ENCODE measurements at regions not wholly inside any gene's neighbourhood (a gene's known extent, or its start where the extent isn't known, plus 50 kb on each side); places are given as distances from the start of the nearest gene placed in this dataset.

- intact Hi-C loops (cut with micrococcal nuclease): no loop called here
- no peak overlapping the region for H3K9ac ChIP-seq (ENCODE audit: insufficient read depth, low read length, poor library complexity, severe bottlenecking)
- no peak overlapping the region for H3K4me3 ChIP-seq (replicated peaks in 1 of 3; ENCODE audit: low read depth in 2 of 3, low read length in 3 of 3)
- no peak overlapping the region for H3K4me2 ChIP-seq (replicated peaks; ENCODE audit: extremely low read depth, low read length, poor library complexity, severe bottlenecking)
- H2AFZ ChIP-seq (ENCODE audit: insufficient read depth, low read depth, low read length, poor library complexity, severe bottlenecking): no peak overlapping the region
- H3K9me3 ChIP-seq (replicated peaks in 1 of 2; ENCODE audit: control insufficient read depth in 1 of 2, insufficient read depth in 1 of 2, low read length in 2 of 2): no peaks in the 10 kb centered on the region
- H3K27ac ChIP-seq (ENCODE audit: low read depth in 1 of 2, low read length in 2 of 2): no peak overlapping the region
- WGBS (ENCODE audit: insufficient coverage): 79% methylated on average over 3 of the region's 4 CpGs
- no peaks in the 10 kb centered on the region for H3K4me1 Mint-ChIP-seq
- no peak for DNase-seq
- TF ChIP-seq CTCF (IDR thresholded peaks at IDR 0.05): no peak
- no peaks in the 10 kb centered on the region for H3K27me3 ChIP-seq (ENCODE audit: control insufficient read depth in 2 of 2, insufficient read depth in 2 of 2, low read length in 2 of 2)
- no peaks in the 10 kb centered on the region for H3K79me2 ChIP-seq (ENCODE audit: insufficient read depth, low read length)
- no peaks in the 10 kb centered on the region for H3K36me3 Mint-ChIP-seq
- H3K9me3 Mint-ChIP-seq: peaks cover 0 to 2% (median 0%) of the 10 kb centered on the region in 7 donors
- no peak overlapping the region for H3K4me3 Mint-ChIP-seq
- H4K20me1 ChIP-seq (ENCODE audit: insufficient read depth, low read length): no peaks in the 10 kb centered on the region
- H3K36me3 ChIP-seq (replicated peaks in 1 of 2; ENCODE audit: control insufficient read depth in 1 of 2, insufficient read depth in 2 of 2, low read length in 2 of 2): no peaks in the 10 kb centered on the region
- H3K27me3 Mint-ChIP-seq (ENCODE audit: low read depth in 3 of 3): no peaks in the 10 kb centered on the region
- no peak overlapping the region for H3K27ac Mint-ChIP-seq
- H3K4me1 ChIP-seq (ENCODE audit: control insufficient read depth in 1 of 2, insufficient read depth in 2 of 2, low read length in 2 of 2): no peaks in the 10 kb centered on the region
Measured at GRCh38 chrX:124994404-124994803, 325.3 kb upstream of the TEX13C start.

- peaks cover 3 to 13% of the 10 kb centered on the region in 2 donors for H3K9me3 ChIP-seq (replicated peaks in 1 of 2; ENCODE audit: control insufficient read depth in 1 of 2, insufficient read depth in 1 of 2, low read length in 2 of 2)
- no peak overlapping the region for H3K4me2 ChIP-seq (replicated peaks; ENCODE audit: extremely low read depth, low read length, poor library complexity, severe bottlenecking)
- no peaks in the 10 kb centered on the region for H3K4me1 ChIP-seq (ENCODE audit: control insufficient read depth in 1 of 2, insufficient read depth in 2 of 2, low read length in 2 of 2)
- H3K79me2 ChIP-seq (ENCODE audit: insufficient read depth, low read length): no peaks in the 10 kb centered on the region
- Mint-ChIP-seq H3K4me3 (no peak overlapping the region), H3K9me3 (peaks cover 0 to 9% (median 2%) of the 10 kb centered on the region in 7 donors), H3K27ac (no peak overlapping the region), H3K36me3 (no peaks in the 10 kb centered on the region), H3K4me1 (no peaks in the 10 kb centered on the region), H3K27me3 (ENCODE audit: low read depth in 3 of 3) (peaks cover 0 to 3% (median 0%) of the 10 kb centered on the region in 3 donors)
- H3K4me3 ChIP-seq (replicated peaks in 1 of 3; ENCODE audit: low read depth in 2 of 3, low read length in 3 of 3): no peak overlapping the region
- H2AFZ ChIP-seq (ENCODE audit: insufficient read depth, low read depth, low read length, poor library complexity, severe bottlenecking): no peak overlapping the region
- no peak for DNase-seq
- H4K20me1 ChIP-seq (ENCODE audit: insufficient read depth, low read length): no peaks in the 10 kb centered on the region
- no peak for TF ChIP-seq CTCF (IDR thresholded peaks at IDR 0.05)
- no peak overlapping the region for H3K27ac ChIP-seq (ENCODE audit: low read depth in 1 of 2, low read length in 2 of 2)
- no peaks in the 10 kb centered on the region for H3K36me3 ChIP-seq (replicated peaks in 1 of 2; ENCODE audit: control insufficient read depth in 1 of 2, insufficient read depth in 2 of 2, low read length in 2 of 2)
- no peak overlapping the region for H3K9ac ChIP-seq (ENCODE audit: insufficient read depth, low read length, poor library complexity, severe bottlenecking)
- no CpG with 5 or more reads among the region's 7 CpGs for WGBS (ENCODE audit: insufficient coverage)
- no peaks in the 10 kb centered on the region for H3K27me3 ChIP-seq (ENCODE audit: control insufficient read depth in 2 of 2, insufficient read depth in 2 of 2, low read length in 2 of 2)
- intact Hi-C loops (cut with micrococcal nuclease): no loop called here
Measured at GRCh38 chrX:125003746-125004446, 315.8 kb upstream of the TEX13C start.

Data from CD14-positive monocyte (primary cell).